Activated CD8-positive, alpha-beta memory T cell treated with anti-CD3 and anti-CD28 coated beads, Interleukin-2, amount 50 U/mL, for 48 hours (primary cell): ENCODE measurements at regions not wholly inside any gene's neighbourhood (a gene's known extent, or its start where the extent isn't known, plus 50 kb on each side); places are given as distances from the start of the nearest gene placed in this dataset.
A peak's percentile ranks its signal among the peaks of the same experiment; 100 is the strongest.

Source experiments
- DNase-seq: peaks from one replicate; pipeline ENCODE4 v3.0.0-alpha.2; 2020

- no peak for DNase-seq
These were observed 289.5 kb downstream of the RRAGC start for GRCh38 chr1:38569932-38570656.

DNA sequence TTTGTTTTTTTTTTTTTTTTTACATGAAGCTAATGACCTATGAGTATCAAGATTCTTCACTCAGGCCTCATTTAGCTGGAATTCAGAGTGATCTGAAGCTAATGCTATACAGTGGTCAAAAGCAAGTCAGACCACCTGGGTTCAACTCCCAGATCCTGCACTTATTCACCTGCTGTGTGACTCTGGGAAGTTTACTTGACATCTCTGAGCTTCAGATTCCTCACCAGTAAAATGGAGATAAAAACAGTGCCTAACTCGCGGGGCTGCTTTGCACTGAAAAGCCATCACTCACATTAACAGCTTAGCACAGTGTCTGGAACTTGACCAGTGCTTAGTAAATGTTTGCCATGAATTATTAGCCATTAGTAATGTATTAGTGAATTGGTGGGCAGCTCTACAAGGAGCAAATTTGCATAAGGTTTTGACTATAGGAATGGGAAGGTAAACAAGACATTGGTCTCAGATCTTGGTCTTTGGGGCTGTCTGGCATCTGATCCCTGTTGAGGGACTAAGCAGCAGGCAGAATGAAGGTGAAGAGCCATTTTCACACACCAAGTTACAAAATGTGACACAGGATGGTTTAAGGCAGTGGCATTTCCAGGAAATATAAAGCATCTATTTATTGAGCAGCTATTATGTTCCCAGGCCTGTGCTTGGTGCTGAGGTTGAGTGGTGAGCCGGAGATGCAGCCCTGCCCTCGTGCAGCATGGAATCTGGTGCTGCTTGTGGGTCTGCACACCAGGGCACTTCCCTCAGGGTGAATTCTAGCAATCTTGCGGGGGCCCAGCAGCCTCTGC is 291.3 kb downstream of the RRAGC start:
- no peak for DNase-seq

DNA sequence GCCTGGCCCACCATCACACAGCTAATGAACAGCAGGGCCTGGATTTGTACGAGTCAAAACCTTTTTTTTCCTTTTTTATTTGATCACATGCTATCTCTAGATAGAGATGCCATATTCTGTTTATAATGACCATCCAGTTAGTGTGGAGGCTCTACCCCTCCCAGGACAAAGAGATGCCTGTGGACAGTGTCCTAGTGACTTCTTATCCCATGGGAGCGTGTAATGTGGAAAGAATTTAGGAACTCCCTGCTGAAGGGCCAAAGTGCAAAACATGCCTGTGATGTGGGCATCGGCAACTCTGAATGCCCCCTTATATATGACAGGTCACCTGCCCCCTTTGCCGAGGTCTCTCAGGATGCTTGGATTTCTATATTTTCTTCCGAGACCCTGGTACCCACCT is 292.2 kb downstream of the RRAGC start:
- DNase-seq, result no peak

- DNase-seq, result no peak
These were observed 294.5 kb downstream of the RRAGC start for GRCh38 chr1:38565020-38565491.

GRCh38 chr1:38563942-38564735 is 295.4 kb downstream of the RRAGC start:
- DNase-seq, result no peak

DNA sequence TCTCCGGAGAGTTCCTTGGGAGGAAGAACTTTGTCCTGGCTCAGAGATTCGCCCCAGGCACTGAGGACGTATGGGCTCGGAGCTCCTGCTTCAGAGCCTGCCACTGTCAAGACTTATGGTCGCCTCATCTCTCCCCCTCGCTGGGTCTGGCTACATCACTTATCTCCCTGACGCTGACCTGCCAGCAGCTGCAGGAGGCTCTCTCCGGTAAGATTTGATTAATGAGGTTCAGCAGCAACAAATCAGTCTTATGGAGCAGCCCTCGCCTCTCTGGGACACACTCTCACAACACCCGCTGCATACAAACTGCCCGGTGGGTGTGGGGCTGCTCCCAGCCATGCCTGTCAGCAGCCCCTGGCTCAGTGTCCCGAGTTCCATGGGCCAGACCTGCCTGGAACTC is 297.8 kb downstream of the RRAGC start:
- DNase-seq, result no peak

DNA sequence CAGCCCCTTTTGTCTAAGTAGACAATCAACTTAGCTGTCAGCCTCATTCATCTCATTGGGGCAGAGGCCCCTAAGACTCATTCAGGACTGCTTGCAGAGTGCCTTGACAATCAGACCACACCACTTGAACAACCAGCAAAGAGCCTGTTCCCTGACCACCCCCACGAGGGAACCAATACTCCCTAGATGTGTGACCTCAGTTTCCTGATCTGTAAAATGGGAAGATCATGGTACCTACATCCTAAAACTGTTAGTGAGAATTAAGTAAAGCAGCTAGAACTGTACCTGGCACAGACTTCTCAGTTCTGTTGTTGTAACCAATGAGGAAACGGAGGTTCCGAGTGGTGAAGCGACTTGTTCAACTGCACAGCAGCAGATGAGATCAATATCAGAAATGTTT is 298.5 kb downstream of the RRAGC start:
- DNase-seq, result no peak

DNA sequence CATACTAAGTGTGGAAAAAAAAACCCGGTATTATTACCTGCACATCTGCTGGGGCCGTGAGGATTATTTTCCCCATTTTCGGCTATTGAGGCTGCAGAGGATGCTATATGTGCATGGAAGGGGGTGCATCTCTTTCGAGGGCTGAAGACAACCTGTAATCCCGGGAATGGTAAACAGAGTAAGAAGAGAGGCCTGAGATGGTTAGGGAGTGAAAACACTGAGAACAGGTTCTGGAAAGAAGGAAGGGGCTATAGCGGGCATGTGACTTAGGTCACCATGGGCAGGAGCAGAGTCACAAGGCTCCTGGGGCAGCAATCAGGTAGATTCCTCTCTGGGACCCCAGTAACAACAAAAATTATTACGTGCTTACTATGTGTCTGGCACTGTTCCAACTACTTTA is 299.1 kb downstream of the RRAGC start:
- no peak for DNase-seq

GRCh38 chr1:38559446-38560165 is 300.0 kb downstream of the RRAGC start:
- peak; percentile 84 for DNase-seq

GRCh38 chr1:38558500-38559445 is 300.8 kb downstream of the RRAGC start:
- DNase-seq, result no peak

DNA sequence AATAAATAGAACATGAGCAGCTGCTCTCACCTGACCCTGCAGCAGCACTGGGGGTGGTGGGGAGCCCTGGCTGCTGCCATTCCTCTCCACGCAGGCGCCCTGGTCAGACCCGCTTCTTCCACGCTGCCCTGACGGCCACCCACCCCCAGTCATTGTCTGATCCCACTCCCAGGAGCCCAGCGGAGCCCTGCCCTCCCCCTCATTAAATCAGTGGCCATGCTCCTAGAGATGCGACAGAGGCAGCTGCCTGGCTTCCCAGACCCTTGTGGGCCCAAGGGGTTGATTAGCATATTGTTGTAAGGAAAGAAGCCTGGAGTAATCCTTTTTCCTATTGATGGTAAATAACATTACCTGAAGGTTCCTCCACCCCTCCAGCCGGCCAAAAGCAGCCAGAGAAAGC is 301.5 kb downstream of the RRAGC start:
- no peak for DNase-seq

DNA sequence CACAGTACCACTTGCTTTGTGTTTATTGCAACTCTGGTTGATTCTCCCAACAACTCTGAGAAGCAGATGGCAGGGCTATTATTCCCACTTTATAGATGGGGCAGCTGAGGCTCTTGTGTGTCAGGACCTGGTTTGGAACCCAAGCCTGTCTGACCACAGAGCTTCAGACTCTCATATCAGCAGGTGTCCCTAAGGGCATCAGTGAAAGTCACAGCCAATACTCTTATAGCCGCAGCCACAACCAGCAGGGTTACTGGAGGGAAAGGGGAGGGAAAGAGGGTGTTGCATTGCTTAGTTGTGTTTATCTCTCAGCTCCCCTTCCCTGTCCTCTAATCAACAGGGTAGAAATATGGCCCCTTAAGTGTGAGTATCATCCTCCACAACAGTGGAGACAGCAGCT is 304.0 kb downstream of the RRAGC start:
- DNase-seq, result no peak

- DNase-seq, result no peak
These were observed 304.4 kb downstream of the RRAGC start for GRCh38 chr1:38555130-38555529.

- DNase-seq, result no peak
These were observed 308.0 kb downstream of the RRAGC start for GRCh38 chr1:38551318-38552307.

DNA sequence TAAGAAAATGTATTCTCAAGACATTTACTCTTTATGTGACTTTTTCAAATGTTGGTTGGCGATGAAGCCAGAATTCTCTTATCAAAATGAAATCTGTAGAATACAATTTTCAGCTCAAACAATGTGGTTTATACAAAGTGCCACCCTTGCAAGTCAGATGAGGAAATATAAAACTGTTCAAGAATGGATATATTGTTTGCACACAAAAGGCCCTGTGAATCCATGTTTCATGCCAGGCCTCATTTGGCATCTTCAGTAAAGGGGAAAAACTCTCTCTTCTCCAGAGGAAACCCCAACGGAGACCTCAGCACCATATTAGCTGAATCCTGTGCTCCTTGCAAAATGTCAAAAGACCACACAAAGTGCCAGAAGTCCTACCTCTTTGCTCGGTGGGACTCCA is 310.4 kb downstream of the RRAGC start:
- no peak for DNase-seq

GRCh38 chr1:38547321-38547720 is 312.3 kb downstream of the RRAGC start:
- no peak for DNase-seq

DNA sequence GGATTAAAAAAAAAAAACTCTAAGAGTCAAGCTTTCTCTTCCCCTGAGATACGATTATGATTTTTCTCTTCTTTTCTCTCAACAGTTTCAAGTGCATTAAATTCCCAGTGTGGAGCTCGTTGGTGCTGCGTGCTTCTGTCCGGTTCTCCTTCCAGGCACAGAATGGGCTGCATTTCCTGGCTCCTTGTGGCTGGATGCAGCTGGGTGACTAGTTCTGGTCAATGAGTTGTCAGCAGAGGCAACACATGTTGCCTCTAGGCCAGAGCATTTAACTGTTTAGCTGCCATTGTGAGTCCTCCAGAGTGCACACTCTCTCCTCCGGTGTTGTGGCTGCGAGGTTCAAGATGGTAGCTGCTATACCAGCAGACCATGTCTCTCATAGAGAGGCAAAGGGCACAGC is 312.9 kb downstream of the RRAGC start:
- DNase-seq, result peak; percentile 28

- DNase-seq, result no peak
These were observed 318.3 kb downstream of the RRAGC start for GRCh38 chr1:38541223-38541622.

- DNase-seq, result no peak
These were observed 319.6 kb downstream of the RRAGC start for GRCh38 chr1:38539931-38540330.

DNA sequence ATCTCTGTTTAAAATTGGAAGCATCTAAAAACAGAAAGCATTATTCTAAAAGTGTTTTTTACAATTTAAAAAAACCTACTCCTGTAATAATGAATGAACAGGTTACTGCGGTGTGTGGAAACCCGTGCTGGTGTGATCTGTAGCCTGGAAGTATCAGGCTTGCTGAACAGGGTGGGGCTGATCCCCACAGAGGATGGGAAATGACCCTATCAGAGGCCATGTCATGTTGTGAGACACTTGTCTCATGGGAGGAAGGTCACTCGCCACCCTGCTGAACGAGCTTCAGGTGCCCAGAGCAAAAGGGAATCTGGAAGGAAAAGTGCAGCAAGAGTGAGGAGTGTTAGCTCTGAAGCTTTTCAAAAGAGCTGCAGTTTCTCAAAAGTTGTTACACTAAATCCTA is 320.7 kb downstream of the RRAGC start:
- no peak for DNase-seq
